ENCODE measurements at regions not wholly inside any gene's neighbourhood (a gene's known extent, or its start where the extent isn't known, plus 50 kb on each side); places are given as distances from the start of the nearest gene placed in this dataset.

- POLR2A ChIA-PET (ENCODE audit: unreplicated experiment) = no interaction called here
- no peak overlapping the region for H3K56ac ChIP-seq (ENCODE audit: extremely low read depth, insufficient read depth, low read length)
- no peak overlapping the region for H3K23ac ChIP-seq (ENCODE audit: low read depth, low read length)
- H2BK15ac ChIP-seq (ENCODE audit: low read depth, low read length) = no peak overlapping the region
- no peak overlapping the region for H2BK5ac ChIP-seq (ENCODE audit: low read depth, low read length, poor library complexity, severe bottlenecking)
- H2BK120ac ChIP-seq (ENCODE audit: low read depth, low read length) = no peak overlapping the region
- CTCF ChIA-PET = interaction anchor here (0.5 kb wide), 1 partner anchor 277 kb away, joined by 3 read pairs; no protein-coding TSS in a partner anchor
- H3K36me3 ChIP-seq (ENCODE audit: control insufficient read depth, insufficient read depth, low read length) = no peaks in the 10 kb centered on the region
- peaks cover 7% of the 10 kb centered on the region; the same call in 1 of the 2 replicates for H3K4me1 ChIP-seq (ENCODE audit: control insufficient read depth, insufficient read depth, low read length)
- intact Hi-C loops (cut with micrococcal nuclease) (no loop called here), in situ Hi-C loops (cut with MboI; ENCODE audit: low sequenced_read_pairs) (no loop called here), dilution Hi-C loops (cut with HindIII; ENCODE audit: low sequenced_read_pairs, unreplicated experiment) (no loop called here)
- H4K20me1 ChIP-seq (ENCODE audit: insufficient read depth, low read length) = no peaks in the 10 kb centered on the region
- H3K27ac ChIP-seq (ENCODE audit: insufficient read depth, low read length) = no peak overlapping the region
- no peak for DNase-seq
- no peak overlapping the region for H4K5ac ChIP-seq (ENCODE audit: low read depth, low read length)
- H3K14ac ChIP-seq (replicated peaks; ENCODE audit: low read depth, low read length) = no peak overlapping the region
- H3K9ac ChIP-seq (ENCODE audit: low read depth, low read length) = no peak overlapping the region
- TF ChIP-seq POLR2A (IDR thresholded peaks at IDR 0.05; ENCODE audit: low read depth, low read length) (no peak), CEBPB (IDR thresholded peaks at IDR 0.05; ENCODE audit: low read depth, low read length) (no peak), MXI1 (IDR thresholded peaks at IDR 0.05; ENCODE audit: borderline replicate concordance, low read depth, low read length) (no peak), RCOR1 (IDR thresholded peaks at IDR 0.05; ENCODE audit: insufficient replicate concordance, low read length) (no peak), MAFK (IDR thresholded peaks at IDR 0.05; ENCODE audit: low read depth, low read length) (no peak), SMC3 (IDR thresholded peaks at IDR 0.05; ENCODE audit: low read depth, low read length) (no peak), RAD21 (IDR thresholded peaks at IDR 0.05; ENCODE audit: low read length) (no peak), CTCF (conservative IDR thresholded peaks at IDR 0.05; ENCODE audit: low read depth, low read length) (no peak), USF2 (IDR thresholded peaks at IDR 0.05; ENCODE audit: low read depth, low read length) (no peak), BHLHE40 (IDR thresholded peaks at IDR 0.05; ENCODE audit: low read depth, low read length) (no peak), RFX5 (IDR thresholded peaks at IDR 0.05; ENCODE audit: low read depth, low read length) (no peak), CHD1 (IDR thresholded peaks at IDR 0.05; ENCODE audit: low read depth, low read length) (no peak), MAZ (IDR thresholded peaks at IDR 0.05; ENCODE audit: borderline replicate concordance, low read depth, low read length) (no peak), FOS (IDR thresholded peaks at IDR 0.05; ENCODE audit: low read depth, low read length) (no peak), ELK1 (IDR thresholded peaks at IDR 0.05; ENCODE audit: borderline replicate concordance, low read depth, low read length) (no peak), NFE2L2 (IDR thresholded peaks at IDR 0.05; ENCODE audit: low read depth, low read length) (no peak)
- H2AK5ac ChIP-seq (ENCODE audit: low read depth, low read length) = no peak overlapping the region
- no peaks in the 10 kb centered on the region for H3K9me3 ChIP-seq (ENCODE audit: control insufficient read depth, insufficient read depth, low read length)
- no peak overlapping the region for H4K91ac ChIP-seq (ENCODE audit: insufficient read depth, low read depth, low read length)
- H2BK20ac ChIP-seq (ENCODE audit: low read depth, low read length) = no peak overlapping the region
- no peak overlapping the region for H3K18ac ChIP-seq (ENCODE audit: low read depth, low read length)
- WGBS, 2 experiments (ENCODE audit: extremely low coverage in 2 of 2, insufficient read length in 1 of 2) = no CpG with 5 or more reads among the region's 7 CpGs
- H2AK9ac ChIP-seq (replicated peaks; ENCODE audit: low read depth, low read length, poor library complexity) = no peak overlapping the region
- H3K4me3 ChIP-seq (ENCODE audit: insufficient read depth, low read depth, low read length) = no peak overlapping the region
- no peak for ATAC-seq (ENCODE audit: low read depth)
- no peak overlapping the region for H2AFZ ChIP-seq (replicated peaks; ENCODE audit: low read length, poor library complexity)
- BruUV-seq (replicated peaks) = no TSS peak
- H3K9me1 ChIP-seq (ENCODE audit: insufficient read depth, low read length) = no peaks in the 10 kb centered on the region; the same call in 1 of the 2 replicates
- no peak overlapping the region for H4K8ac ChIP-seq (ENCODE audit: low read depth in 2 of 2, low read length in 2 of 2)
- H3K4ac ChIP-seq (ENCODE audit: low read depth, low read length) = no peak overlapping the region
- H3K4me2 ChIP-seq (ENCODE audit: low read depth, low read length) = no peak overlapping the region
- no peaks in the 10 kb centered on the region for H3K79me1 ChIP-seq (ENCODE audit: low read depth in 1 of 2, low read length in 2 of 2)
- H3K27me3 ChIP-seq (ENCODE audit: control insufficient read depth, insufficient read depth, low read length) = no peaks in the 10 kb centered on the region
Observed at GRCh38 chr5:89273289-89273688, 390.3 kb upstream of the MEF2C start.
